Lower lobe of right lung (tissue), 2 donors: ENCODE measurements at regions not wholly inside any gene's neighbourhood (a gene's known extent, or its start where the extent isn't known, plus 50 kb on each side); places are given as distances from the start of the nearest gene placed in this dataset.
"Not testable (repeated sequence)": the region's sequence is repeated elsewhere in the genome, so short reads cannot be mapped to it uniquely, and the experiment has no call there.

Experiments used
- ATAC-seq, 2 donors: fragments of 200-7000 bp; cut with Tn5 transposase; one replicate each; pipeline ENCODE4 v1.9.1; 2020 to 2022; ENCODE audit warnings: mild to moderate bottlenecking in 2 of 2, moderate library complexity in 2 of 2
- DNase-seq: peaks from one replicate; pipeline ENCODE4 v3.0.0-alpha.2; 2020
- H3K27ac ChIP-seq: fragments of 200-600 bp; one replicate; pipeline ENCODE4 v1.8.0; 2022
- H3K27me3 ChIP-seq: fragments of 200-600 bp; one replicate; pipeline ENCODE4 v1.8.0; 2022; ENCODE audit warnings: low read depth
- H3K36me3 ChIP-seq: fragments of 200-600 bp; one replicate; pipeline ENCODE4 v1.8.0; 2022; ENCODE audit warnings: mild to moderate bottlenecking
- H3K4me1 ChIP-seq: fragments of 200-600 bp; one replicate; pipeline ENCODE4 v1.8.0; 2022
- H3K4me3 ChIP-seq: fragments of 200-600 bp; one replicate; pipeline ENCODE4 v1.8.0; 2022; ENCODE audit warnings: mild to moderate bottlenecking
- H3K9me3 ChIP-seq: fragments of 200-600 bp; one replicate; pipeline ENCODE4 v1.8.0; 2022
- CTCF ChIP-seq: fragments of 200-600 bp; IDR thresholded peaks from one replicate; pipeline ENCODE4 v1.8.0; 2022; ENCODE audit warnings: antibody characterized with exemption, mild to moderate bottlenecking
- intact Hi-C: fragments of 100-400 bp; cut with DNase I; formaldehyde crosslinking; loops from one replicate; pipeline ENCODE4 v1.11.0; 2022
- donor health status: DM: no; HTN: yes; CAD: no; lungs with severe emphysema.

- ATAC-seq = no peak
- H3K27ac ChIP-seq = no peak overlapping the region
- H3K4me3 ChIP-seq = no peak overlapping the region
- TF ChIP-seq CTCF = no peak
- intact Hi-C loops = no loop called here
- H3K9me3 ChIP-seq = peaks cover 10% of the 10 kb centered on the region
- no peaks in the 10 kb centered on the region for H3K36me3 ChIP-seq
- H3K27me3 ChIP-seq = no peaks in the 10 kb centered on the region
- DNase-seq = no peak
- H3K4me1 ChIP-seq = no peaks in the 10 kb centered on the region
Observed at GRCh38 chr4:66555301-66555700, 885.0 kb upstream of the EPHA5 start.

- peaks cover 10% of the 10 kb centered on the region for H3K9me3 ChIP-seq
- no peak for DNase-seq
- H3K4me3 ChIP-seq = no peak overlapping the region
- no peak overlapping the region for H3K27ac ChIP-seq
- no peaks in the 10 kb centered on the region for H3K27me3 ChIP-seq
- H3K4me1 ChIP-seq = no peaks in the 10 kb centered on the region
- intact Hi-C loops = no loop called here
- no peak for ATAC-seq
- H3K36me3 ChIP-seq = no peaks in the 10 kb centered on the region
- no peak for TF ChIP-seq CTCF
Observed at GRCh38 chr4:66554826-66555225, 884.5 kb upstream of the EPHA5 start.

GRCh38 chr4:66545301-66545700 lies 875.0 kb upstream of the EPHA5 start:
- H3K4me1 ChIP-seq, H3K36me3 ChIP-seq, H3K27ac ChIP-seq, H3K27me3 ChIP-seq, ATAC-seq, DNase-seq, H3K9me3 ChIP-seq, H3K4me3 ChIP-seq, intact Hi-C loops: not testable (repeated sequence)

GRCh38 chr4:66544281-66544680 lies 874.0 kb upstream of the EPHA5 start:
- TF ChIP-seq CTCF = no peak
- ATAC-seq = no peak
- H3K27ac ChIP-seq = no peak overlapping the region
- intact Hi-C loops = no loop called here
- no peaks in the 10 kb centered on the region for H3K27me3 ChIP-seq
- DNase-seq = no peak
- H3K4me3 ChIP-seq = no peak overlapping the region
- no peaks in the 10 kb centered on the region for H3K4me1 ChIP-seq
- H3K9me3 ChIP-seq = no peaks in the 10 kb centered on the region
- no peaks in the 10 kb centered on the region for H3K36me3 ChIP-seq

GRCh38 chr4:66539745-66540144 lies 869.5 kb upstream of the EPHA5 start:
- ATAC-seq (no peak), DNase-seq (no peak)
- Histone ChIP-seq H3K9me3 (no peaks in the 10 kb centered on the region), H3K4me3 (no peak overlapping the region), H3K27ac (no peak overlapping the region), H3K27me3 (no peaks in the 10 kb centered on the region), H3K36me3 (no peaks in the 10 kb centered on the region), H3K4me1 (no peaks in the 10 kb centered on the region)
- intact Hi-C loops = no loop called here
- no peak for TF ChIP-seq CTCF

- Histone ChIP-seq H3K4me1 (no peaks in the 10 kb centered on the region), H3K4me3 (no peak overlapping the region), H3K36me3 (no peaks in the 10 kb centered on the region), H3K9me3 (no peaks in the 10 kb centered on the region), H3K27me3 (no peaks in the 10 kb centered on the region), H3K27ac (no peak overlapping the region)
- intact Hi-C loops = no loop called here
- no peak for TF ChIP-seq CTCF
- ATAC-seq (no peak), DNase-seq (no peak)
Observed at GRCh38 chr4:66524781-66525180, 854.5 kb upstream of the EPHA5 start.
